Fibroblast of lung (primary cell): ENCODE measurements at regions not wholly inside any gene's neighbourhood (a gene's known extent, or its start where the extent isn't known, plus 50 kb on each side); places are given as distances from the start of the nearest gene placed in this dataset.

Experiments used
- DNase-seq, 2 donors: peaks; one replicate each; pipeline versions ENCODE4 v3.0.0 to v3.0.0-alpha.2; 2010; ENCODE audit warnings: low read depth in 2 of 2
- H2AFZ ChIP-seq: 2 replicates; pipeline ENCODE4 v1.5.1; 2012; ENCODE audit warnings: low read length, control low read depth, inconsistent platforms
- H3K27ac ChIP-seq: 2 replicates; pipeline ENCODE4 v1.5.1; 2011; ENCODE audit warnings: low read length, control low read depth; ENCODE audit not compliant: insufficient read depth
- H3K27me3 ChIP-seq: 2 replicates; pipeline ENCODE4 v1.5.1; 2011; ENCODE audit warnings: mild to moderate bottlenecking, low read length; ENCODE audit not compliant: control insufficient read depth, insufficient read depth
- H3K36me3 ChIP-seq: 2 replicates; pipeline ENCODE4 v1.5.1; 2011; ENCODE audit warnings: low read length; ENCODE audit not compliant: control insufficient read depth, insufficient read depth
- H3K4me1 ChIP-seq: 2 replicates; pipeline ENCODE4 v1.5.1; 2011; ENCODE audit warnings: low read length; ENCODE audit not compliant: control insufficient read depth, insufficient read depth; ENCODE audit errors: extremely low read depth
- H3K4me2 ChIP-seq: 2 replicates; pipeline ENCODE4 v1.5.1; 2011; ENCODE audit warnings: low read length, control low read depth; ENCODE audit not compliant: insufficient read depth; ENCODE audit errors: extremely low read depth
- H3K4me3 ChIP-seq, 4 experiments: fragments of 200-600 bp in 1 of 4; sonication (generic) in 1 of 4; replicated peaks in 1 of 4; 2 replicates each; pipeline ENCODE4 v1.5.1; 2011 to 2016; ENCODE audit warnings: low read length in 4 of 4, low read depth in 3 of 4, mild to moderate bottlenecking in 3 of 4, control low read depth in 2 of 4, inconsistent platforms in 1 of 4, mixed read lengths in 1 of 4; ENCODE audit not compliant: insufficient read depth in 1 of 4; ENCODE audit errors: control extremely low read depth in 1 of 4
- H3K79me2 ChIP-seq: 2 replicates; pipeline ENCODE4 v1.5.1; 2012; ENCODE audit warnings: mild to moderate bottlenecking, low read length, inconsistent platforms; ENCODE audit not compliant: control insufficient read depth, insufficient read depth
- H3K9ac ChIP-seq: 2 replicates; pipeline ENCODE4 v1.5.1; 2011; ENCODE audit warnings: mild to moderate bottlenecking, low read length, control low read depth; ENCODE audit not compliant: insufficient read depth
- H3K9me3 ChIP-seq: 2 replicates; pipeline ENCODE4 v1.5.1; 2012; ENCODE audit warnings: low read depth, low read length; ENCODE audit not compliant: control insufficient read depth, insufficient read depth
- H4K20me1 ChIP-seq: 2 replicates; pipeline ENCODE4 v1.5.1; 2011; ENCODE audit warnings: low read length; ENCODE audit not compliant: control insufficient read depth, insufficient read depth; ENCODE audit errors: extremely low read depth
- CTCF ChIP-seq, 2 donors: IDR thresholded peaks in 1 of 2; conservative IDR thresholded peaks in 1 of 2; 1 replicate in 1 of 2; 2 replicates in 1 of 2; pipeline ENCODE4 v1.5.1; 2011 to 2012; ENCODE audit warnings: low read length in 2 of 2, control low read depth in 1 of 2, inconsistent platforms in 1 of 2, low read depth in 1 of 2, mild to moderate bottlenecking in 1 of 2
- EZH2 ChIP-seq: IDR thresholded peaks from 2 replicates; pipeline ENCODE4 v1.5.1; 2012; ENCODE audit warnings: low read length, control low read depth, mild to moderate bottlenecking; ENCODE audit errors: missing control alignments

- H2AFZ ChIP-seq: no peak overlapping the region
- H4K20me1 ChIP-seq: no peaks in the 10 kb centered on the region
- H3K27ac ChIP-seq: no peak overlapping the region
- no peaks in the 10 kb centered on the region for H3K79me2 ChIP-seq
- no peaks in the 10 kb centered on the region for H3K9me3 ChIP-seq
- H3K36me3 ChIP-seq: no peaks in the 10 kb centered on the region
- TF ChIP-seq CTCF (conservative IDR thresholded peaks at IDR 0.05 in 1 of 2, IDR thresholded peaks at IDR 0.05 in 1 of 2; ENCODE audit: low read depth in 1 of 2, low read length in 2 of 2) (no peak), EZH2 (no peak)
- H3K4me3 ChIP-seq: no peak overlapping the region
- no peak overlapping the region for H3K4me2 ChIP-seq
- DNase-seq: no peak
- no peak overlapping the region for H3K9ac ChIP-seq
- no peaks in the 10 kb centered on the region for H3K4me1 ChIP-seq
- no peaks in the 10 kb centered on the region for H3K27me3 ChIP-seq
Measured at GRCh38 chr11:38935941-38936340, 2337.9 kb upstream of the RAG2 start.

- Histone ChIP-seq H3K4me2 (no peak overlapping the region), H3K36me3 (no peaks in the 10 kb centered on the region), H3K27ac (no peak overlapping the region), H3K9ac (no peak overlapping the region), H4K20me1 (no peaks in the 10 kb centered on the region), H2AFZ (no peak overlapping the region), H3K4me1 (no peaks in the 10 kb centered on the region), H3K4me3 (no peak overlapping the region), H3K9me3 (no peaks in the 10 kb centered on the region), H3K27me3 (no peaks in the 10 kb centered on the region), H3K79me2 (no peaks in the 10 kb centered on the region)
- TF ChIP-seq EZH2 (no peak), CTCF (conservative IDR thresholded peaks at IDR 0.05 in 1 of 2, IDR thresholded peaks at IDR 0.05 in 1 of 2; ENCODE audit: low read depth in 1 of 2, low read length in 2 of 2) (no peak)
- DNase-seq: no peak
Measured at GRCh38 chr11:38927993-38928392, 2330.0 kb upstream of the RAG2 start.

- TF ChIP-seq CTCF (conservative IDR thresholded peaks at IDR 0.05 in 1 of 2, IDR thresholded peaks at IDR 0.05 in 1 of 2; ENCODE audit: low read depth in 1 of 2, low read length in 2 of 2) (no peak), EZH2 (no peak)
- no peaks in the 10 kb centered on the region for H3K36me3 ChIP-seq
- H3K79me2 ChIP-seq: no peaks in the 10 kb centered on the region
Measured at GRCh38 chr11:38924644-38925043, 2326.6 kb upstream of the RAG2 start.

More at GRCh38 chr11:38924644-38925043, 2326.6 kb upstream of the RAG2 start:
- DNase-seq: no peak
- H3K27ac ChIP-seq: no peak overlapping the region
- H3K9ac ChIP-seq: no peak overlapping the region
- H3K4me1 ChIP-seq: no peaks in the 10 kb centered on the region
- H4K20me1 ChIP-seq: no peaks in the 10 kb centered on the region
- H3K4me3 ChIP-seq: no peak overlapping the region
- H2AFZ ChIP-seq: no peak overlapping the region
- no peaks in the 10 kb centered on the region for H3K9me3 ChIP-seq
- H3K27me3 ChIP-seq: no peaks in the 10 kb centered on the region
- no peak overlapping the region for H3K4me2 ChIP-seq
